Upper lobe of left lung (tissue), 4 donors: ENCODE measurements at regions not wholly inside any gene's neighbourhood (a gene's known extent, or its start where the extent isn't known, plus 50 kb on each side); places are given as distances from the start of the nearest gene placed in this dataset.

Experiments
- POLR2A ChIP-seq, 4 donors: fragments of 450-650 bp; IDR thresholded peaks; one replicate each; pipeline ENCODE4 v1.5.1; 2016 to 2017; ENCODE audit warnings: antibody characterized with exemption in 4 of 4, mild to moderate bottlenecking in 2 of 4
- TF ChIP-seq, protein P1 (sequence below), 6 experiments: fragments of 450-650 bp in 4 of 6; fragments of 200-600 bp in 2 of 6; sonication (generic) in 2 of 6; IDR thresholded peaks; one replicate each; pipeline ENCODE4 v1.5.1; 2016 to 2019; ENCODE audit warnings: antibody characterized with exemption in 6 of 6

DNA sequence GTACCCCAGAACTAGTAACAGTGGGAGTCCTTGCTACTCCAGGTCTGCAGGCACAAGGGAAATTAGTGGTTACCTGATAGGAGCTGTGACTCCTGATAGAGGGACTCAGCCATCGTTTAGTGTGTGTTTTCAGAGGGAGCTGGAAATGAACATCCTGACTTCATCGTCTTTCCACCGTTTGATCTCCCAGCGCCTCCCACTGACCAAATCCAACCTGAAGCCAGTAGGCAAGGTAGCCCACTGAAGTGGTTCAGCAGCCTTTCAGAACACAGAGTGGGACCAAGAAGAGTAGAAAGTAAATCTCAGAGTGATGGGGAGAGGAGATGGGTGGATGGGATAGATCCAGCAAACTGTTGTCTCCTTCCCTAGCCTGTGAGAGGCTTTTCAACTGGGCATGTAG is 385.9 kb downstream of the INSC start:
- TF ChIP-seq POLR2A (IDR thresholded peaks at IDR 0.05) = no peak
- TF ChIP-seq, protein P1, sequence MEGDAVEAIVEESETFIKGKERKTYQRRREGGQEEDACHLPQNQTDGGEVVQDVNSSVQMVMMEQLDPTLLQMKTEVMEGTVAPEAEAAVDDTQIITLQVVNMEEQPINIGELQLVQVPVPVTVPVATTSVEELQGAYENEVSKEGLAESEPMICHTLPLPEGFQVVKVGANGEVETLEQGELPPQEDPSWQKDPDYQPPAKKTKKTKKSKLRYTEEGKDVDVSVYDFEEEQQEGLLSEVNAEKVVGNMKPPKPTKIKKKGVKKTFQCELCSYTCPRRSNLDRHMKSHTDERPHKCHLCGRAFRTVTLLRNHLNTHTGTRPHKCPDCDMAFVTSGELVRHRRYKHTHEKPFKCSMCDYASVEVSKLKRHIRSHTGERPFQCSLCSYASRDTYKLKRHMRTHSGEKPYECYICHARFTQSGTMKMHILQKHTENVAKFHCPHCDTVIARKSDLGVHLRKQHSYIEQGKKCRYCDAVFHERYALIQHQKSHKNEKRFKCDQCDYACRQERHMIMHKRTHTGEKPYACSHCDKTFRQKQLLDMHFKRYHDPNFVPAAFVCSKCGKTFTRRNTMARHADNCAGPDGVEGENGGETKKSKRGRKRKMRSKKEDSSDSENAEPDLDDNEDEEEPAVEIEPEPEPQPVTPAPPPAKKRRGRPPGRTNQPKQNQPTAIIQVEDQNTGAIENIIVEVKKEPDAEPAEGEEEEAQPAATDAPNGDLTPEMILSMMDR (IDR thresholded peaks at IDR 0.05) = no peak
